LNCaP clone FGC (cell line): ENCODE measurements at regions not wholly inside any gene's neighbourhood (a gene's known extent, or its start where the extent isn't known, plus 50 kb on each side); places are given as distances from the start of the nearest gene placed in this dataset.

Experiments used
- DNase-seq: peaks from one replicate; pipeline ENCODE4 v3.0.0-alpha.2; 2011; ENCODE audit warnings: low read depth
- H3K4me3 ChIP-seq: 2 replicates; pipeline ENCODE4 v1.5.1; 2011; ENCODE audit warnings: mild to moderate bottlenecking, low read depth, low read length, control low read depth
- CTCF ChIP-seq: IDR thresholded peaks from 2 replicates; pipeline ENCODE4 v1.5.1; 2012; ENCODE audit warnings: mild to moderate bottlenecking; ENCODE audit not compliant: control insufficient read depth, insufficient read depth; ENCODE audit errors: extremely low read depth

- DNase-seq = no peak
- no peak for TF ChIP-seq CTCF
- H3K4me3 ChIP-seq = no peak overlapping the region
These were observed 86.4 kb downstream of the CCNA1 start for GRCh38 chr13:36518707-36519106.

GRCh38 chr13:36519432-36519831 lies 87.1 kb downstream of the CCNA1 start:
- no peak for DNase-seq
- TF ChIP-seq CTCF = no peak
- no peak overlapping the region for H3K4me3 ChIP-seq

GRCh38 chr13:36520111-36520510 lies 87.8 kb downstream of the CCNA1 start:
- TF ChIP-seq CTCF = no peak

GRCh38 chr13:36526897-36527296 lies 94.6 kb downstream of the CCNA1 start:
- DNase-seq = no peak
- H3K4me3 ChIP-seq = no peak overlapping the region
- peak; percentile 13; the same call in 1 of the 2 replicates for TF ChIP-seq CTCF

More at GRCh38 chr13:36520111-36520510, 87.8 kb downstream of the CCNA1 start:
- no peak overlapping the region for H3K4me3 ChIP-seq
- DNase-seq = no peak

- no peak overlapping the region for H3K4me3 ChIP-seq
- no peak for TF ChIP-seq CTCF
- DNase-seq = no peak
These were observed 95.8 kb downstream of the CCNA1 start for GRCh38 chr13:36528105-36528504.

- peak; percentile 72 for DNase-seq
- TF ChIP-seq CTCF = no peak
- no peak overlapping the region for H3K4me3 ChIP-seq
These were observed 97.9 kb downstream of the CCNA1 start for GRCh38 chr13:36530050-36530789.
